ENCODE measurements at regions not wholly inside any gene's neighbourhood (a gene's known extent, or its start where the extent isn't known, plus 50 kb on each side); places are given as distances from the start of the nearest gene placed in this dataset.

DNA sequence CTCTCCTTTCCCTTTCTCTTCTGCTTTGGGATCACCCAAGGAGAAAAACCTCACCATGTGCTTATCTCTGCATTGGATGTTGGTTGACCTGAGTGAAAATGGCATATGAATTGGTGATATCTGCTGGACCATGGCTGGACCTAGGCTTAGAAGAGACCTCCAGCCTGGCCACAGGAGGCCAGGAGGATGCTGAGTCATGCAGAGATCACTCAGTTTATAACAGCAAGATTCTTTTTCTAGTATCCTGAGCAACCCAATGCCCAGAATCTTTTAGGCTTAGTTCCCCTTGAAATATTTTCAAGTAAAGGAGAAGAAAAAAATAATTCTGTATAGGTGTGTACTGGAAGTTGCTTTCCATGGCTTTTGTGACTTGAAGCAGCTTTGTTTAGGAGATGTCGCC lies 236.3 kb downstream of the KLF6 start:
- no peak for DNase-seq (ENCODE audit: low read depth in 1 of 2, low spot score in 1 of 2)

DNA sequence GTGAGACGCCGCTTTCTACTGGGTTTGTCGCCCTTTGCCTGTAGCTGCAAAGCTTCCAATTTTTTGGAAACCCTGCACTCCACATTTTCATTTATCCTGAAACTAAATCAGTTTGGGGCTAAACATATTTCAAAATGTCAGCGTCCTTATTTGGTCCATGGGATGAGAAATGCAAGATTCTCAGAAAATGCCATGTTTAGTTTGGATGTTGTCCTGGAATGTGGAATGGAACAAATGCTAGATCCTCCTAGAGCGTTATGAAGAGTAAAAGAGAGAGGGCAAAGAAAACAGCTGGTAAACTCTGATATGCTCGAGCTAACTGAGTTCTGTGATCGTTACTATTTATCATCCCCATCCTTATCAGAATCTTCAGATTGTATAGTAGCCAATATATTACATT lies 236.9 kb downstream of the KLF6 start:
- no peak for DNase-seq (ENCODE audit: low read depth in 1 of 2, low spot score in 1 of 2)

DNA sequence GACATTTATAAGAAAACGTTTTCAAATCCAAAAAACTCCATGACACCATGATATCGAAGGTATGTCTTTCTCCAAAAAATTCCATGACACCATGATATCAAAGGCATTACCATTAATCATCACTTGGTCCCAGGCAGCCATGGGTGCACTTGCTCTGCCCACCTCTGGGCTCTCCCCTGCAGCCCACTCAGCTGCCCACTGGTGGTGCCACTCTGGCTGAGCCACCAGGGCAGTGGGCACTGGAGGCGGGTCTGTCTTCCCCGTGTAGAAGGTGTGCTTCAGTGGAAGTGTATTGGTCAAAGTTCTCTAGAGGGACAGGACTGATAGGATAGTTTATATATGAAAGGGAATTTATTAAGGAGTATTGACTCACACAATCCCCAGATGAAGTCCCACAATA lies 240.4 kb downstream of the KLF6 start:
- DNase-seq (ENCODE audit: low read depth in 1 of 2, low spot score in 1 of 2) = no peak

DNA sequence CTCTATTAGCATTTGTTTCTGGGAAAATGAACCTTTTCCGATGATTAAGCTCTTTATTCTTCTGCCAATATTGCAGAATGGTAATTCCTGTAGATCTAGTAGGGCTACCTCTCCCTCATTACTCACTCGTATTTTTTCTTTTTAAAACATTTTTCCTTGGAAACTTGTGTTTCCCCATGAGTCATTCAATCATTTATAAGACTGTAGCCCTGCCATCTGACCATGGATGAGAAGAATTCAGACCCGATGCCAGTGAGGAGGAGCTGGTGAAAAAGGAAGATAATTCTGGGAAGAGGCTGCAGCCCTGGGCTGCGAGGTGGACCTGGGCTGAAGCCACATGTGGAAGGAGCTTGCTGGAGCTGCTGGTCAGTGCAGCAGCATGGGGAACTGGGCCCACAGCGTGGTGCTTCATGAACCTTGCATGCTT lies 242.8 kb downstream of the KLF6 start:
- DNase-seq (ENCODE audit: low read depth in 1 of 2, low spot score in 1 of 2) = no peak

DNA sequence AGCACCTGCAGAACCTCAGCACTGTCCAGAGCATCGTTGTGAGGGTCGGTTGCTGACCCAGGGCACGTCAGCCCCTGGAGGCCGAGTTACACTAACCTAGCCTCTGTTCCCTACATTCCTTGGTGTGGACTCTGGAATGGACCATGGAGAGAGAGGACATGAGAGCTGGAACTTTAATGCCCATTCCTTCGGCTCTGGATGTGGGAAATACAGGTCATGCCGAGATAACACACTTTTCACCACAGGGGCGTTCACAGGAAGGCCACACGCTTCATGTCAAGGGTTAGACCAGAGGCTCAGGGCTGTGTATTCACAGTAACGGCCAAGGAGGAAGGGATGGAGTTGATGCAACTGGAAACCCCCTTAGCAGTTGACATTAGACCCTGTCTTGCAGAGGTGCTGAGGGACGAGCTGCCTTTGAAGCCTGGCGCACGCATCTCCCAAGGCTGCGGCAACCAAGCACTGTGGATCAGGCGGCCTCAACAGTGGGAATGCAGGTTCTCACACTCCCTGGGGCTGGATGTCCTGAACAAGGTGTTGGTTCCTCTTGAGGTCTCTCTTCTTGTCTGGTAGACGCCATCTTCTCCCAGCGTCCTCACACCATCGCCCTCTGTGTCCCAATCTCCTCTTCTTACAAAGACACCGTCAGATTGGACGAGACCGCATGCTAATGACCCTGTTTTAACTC lies 245.2 kb downstream of the KLF6 start:
- no peak for DNase-seq (ENCODE audit: low read depth in 1 of 2, low spot score in 1 of 2)

DNA sequence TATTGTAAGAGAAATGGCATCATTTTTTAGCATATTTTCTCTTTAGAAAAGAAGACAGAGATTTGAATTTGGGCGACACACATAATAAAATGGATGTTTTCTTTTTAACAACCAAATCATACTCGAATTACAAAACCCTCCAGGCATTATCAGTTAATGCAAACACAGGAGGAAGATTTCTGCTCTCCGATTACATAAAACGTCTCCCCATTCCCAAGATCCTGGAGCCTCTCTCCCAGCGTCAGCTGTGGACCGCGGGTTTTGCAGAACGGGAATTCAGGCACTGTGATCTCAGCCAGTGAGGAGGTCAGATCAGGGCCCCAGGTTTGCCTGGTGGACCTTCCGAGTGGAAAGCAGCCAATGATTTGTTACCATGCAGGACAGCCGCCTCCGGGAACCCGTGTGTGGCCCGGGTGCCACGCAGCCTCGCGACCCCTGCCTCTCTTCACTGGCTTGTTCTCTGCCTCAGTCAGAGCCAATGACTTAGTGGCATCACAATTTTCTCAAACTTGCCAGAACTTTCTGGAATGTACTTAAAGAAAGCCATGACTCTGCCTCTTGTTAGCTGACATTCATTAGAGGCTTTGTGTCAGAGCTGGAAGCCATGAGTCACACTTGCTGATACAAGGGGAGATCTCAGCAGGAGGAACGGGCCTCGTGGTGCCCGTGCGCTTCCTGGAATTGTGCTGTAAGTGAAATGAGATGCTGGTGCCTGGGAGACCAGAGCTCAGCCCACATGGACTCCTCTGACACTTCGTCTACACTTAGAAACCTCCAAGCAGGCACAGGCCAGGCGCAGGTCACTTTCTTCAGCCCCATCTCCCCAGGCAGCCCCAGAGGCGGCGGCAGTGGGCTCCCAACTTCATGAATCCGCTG lies 246.1 kb downstream of the KLF6 start:
- DNase-seq (ENCODE audit: low read depth in 1 of 2, low spot score in 1 of 2) = no peak

DNA sequence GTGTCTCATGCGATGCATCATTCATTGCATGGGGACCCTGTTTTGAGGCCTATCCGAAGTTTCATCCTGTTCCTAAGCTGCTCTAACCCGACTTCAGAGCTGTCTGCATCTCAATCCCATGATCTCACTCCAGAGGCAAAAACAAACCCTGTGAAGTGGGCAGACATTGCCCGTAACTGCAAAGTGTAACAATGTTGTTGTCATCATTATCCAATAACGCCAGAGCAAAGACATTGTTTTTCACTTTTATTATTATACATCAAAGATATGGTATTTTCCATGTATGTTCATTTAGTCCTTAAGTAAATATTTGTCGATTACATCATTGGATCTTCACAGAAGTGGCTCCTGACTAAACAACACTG lies 246.7 kb downstream of the KLF6 start:
- DNase-seq (ENCODE audit: low read depth in 1 of 2, low spot score in 1 of 2) = no peak

DNA sequence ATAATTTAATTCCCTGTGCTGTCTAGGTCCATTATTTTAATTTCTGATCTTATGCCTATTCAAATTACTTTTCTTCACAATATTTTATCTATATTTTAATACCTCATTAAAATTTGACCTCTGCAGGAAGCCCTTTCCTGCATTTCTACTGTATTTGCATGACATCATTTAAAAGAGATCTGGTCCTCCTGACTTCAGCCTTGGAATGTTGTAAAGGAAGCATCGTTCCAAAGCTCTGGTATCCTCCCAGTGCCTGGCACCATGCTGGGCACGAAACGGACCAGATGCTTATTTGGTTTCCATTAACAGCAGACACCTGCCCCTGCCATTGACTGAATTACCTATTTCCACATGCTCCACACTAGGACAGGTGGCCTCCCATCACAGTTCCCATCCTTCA lies 247.5 kb downstream of the KLF6 start:
- DNase-seq (ENCODE audit: low read depth in 1 of 2, low spot score in 1 of 2) = no peak

DNA sequence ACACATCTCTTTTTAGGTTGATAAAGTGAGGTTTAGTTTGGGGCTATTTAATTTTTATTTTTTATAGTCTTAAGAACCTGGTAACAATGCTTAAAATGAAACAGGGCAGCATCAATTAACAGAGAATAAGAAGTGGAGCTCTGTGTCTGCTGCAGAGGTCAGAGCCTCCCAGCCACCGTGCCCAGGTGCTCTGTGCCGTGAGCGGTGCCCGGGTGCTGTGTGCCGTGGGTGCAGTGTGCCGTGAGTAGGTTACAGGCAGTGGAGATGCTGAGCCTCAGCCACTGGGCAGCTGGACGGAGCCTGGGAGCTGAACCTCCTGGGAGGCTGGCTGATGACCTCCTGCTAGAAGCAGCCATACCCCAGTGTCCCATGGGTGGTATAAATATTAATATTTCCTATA lies 250.0 kb downstream of the KLF6 start:
- DNase-seq (ENCODE audit: low read depth in 1 of 2, low spot score in 1 of 2) = no peak

DNA sequence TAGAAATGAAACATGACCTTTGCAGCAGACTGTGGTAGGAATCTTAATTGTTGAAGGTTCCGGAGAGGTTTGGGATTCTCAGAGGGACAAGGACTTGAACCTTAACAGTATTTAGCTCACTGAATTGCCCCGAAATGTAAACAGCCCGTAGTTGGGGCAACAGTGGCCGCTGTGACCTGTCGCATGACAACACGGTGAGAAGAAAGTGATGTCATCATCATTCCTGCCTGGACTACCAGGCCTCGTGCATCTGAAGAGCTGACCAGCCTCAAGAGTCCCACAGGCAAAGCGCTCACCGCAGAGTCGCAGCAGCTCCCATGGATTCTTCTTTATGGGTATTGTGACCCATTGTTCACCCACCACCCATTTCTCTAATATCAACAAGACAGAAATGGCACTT lies 250.6 kb downstream of the KLF6 start:
- DNase-seq (ENCODE audit: low read depth in 1 of 2, low spot score in 1 of 2) = no peak

DNA sequence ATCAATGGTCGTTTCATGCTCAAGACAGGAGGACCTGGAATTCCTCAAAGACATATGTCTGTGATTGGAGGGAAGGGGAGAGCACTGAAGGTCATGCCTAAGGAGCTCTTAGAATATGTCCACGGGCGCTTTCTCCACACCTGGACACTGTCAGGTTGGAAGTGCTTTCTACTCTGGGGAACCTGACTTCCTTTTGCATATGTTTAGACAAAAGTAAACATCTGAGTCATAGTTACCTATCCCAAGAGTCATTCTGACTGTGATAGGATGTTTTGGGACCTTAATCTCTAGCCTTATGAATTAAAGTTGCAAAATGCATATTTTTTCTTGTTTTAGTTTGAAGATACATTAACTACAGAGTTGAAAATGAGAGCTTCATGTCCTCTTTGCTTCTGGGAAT lies 251.7 kb downstream of the KLF6 start:
- DNase-seq (ENCODE audit: low read depth in 1 of 2, low spot score in 1 of 2) = no peak

DNA sequence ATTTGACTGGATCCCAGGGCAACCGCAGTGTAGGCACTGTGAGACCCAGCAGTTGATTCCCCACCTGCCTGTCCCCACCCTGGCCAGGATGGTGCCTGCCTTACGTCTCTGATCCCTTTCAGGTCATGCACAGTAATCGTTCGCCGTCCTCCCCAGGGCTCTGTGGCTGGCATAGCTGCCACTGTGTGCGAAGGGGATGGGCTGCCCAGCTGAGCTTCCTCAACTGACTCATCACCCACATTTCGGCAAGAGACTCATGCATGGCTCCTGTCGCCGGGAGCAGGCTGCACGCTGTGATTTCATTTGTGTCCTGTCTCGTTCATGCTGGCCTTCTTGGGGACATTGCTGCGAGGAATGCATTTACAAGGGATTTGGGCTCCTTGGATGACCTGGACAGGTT lies 252.4 kb downstream of the KLF6 start:
- no peak for DNase-seq (ENCODE audit: low read depth in 1 of 2, low spot score in 1 of 2)

DNA sequence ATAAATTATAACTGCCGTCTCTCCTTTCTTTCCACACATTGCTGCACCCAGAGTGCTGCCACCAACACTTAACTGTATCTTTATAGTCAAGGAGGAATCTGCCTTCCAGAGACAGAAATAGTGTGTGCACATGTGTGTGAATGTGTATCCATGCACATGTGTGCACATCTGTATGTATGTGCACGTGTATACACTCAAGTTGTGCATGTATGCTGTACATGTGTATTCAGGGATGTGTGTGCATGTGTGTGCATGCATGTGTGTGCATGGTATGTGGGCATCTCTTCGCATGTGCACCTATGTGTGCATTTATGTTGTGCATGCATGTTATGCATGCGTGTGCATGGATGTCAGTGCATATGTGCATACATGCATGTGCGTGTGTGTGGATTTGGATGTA lies 253.3 kb downstream of the KLF6 start:
- DNase-seq (ENCODE audit: low read depth in 1 of 2, low spot score in 1 of 2) = no peak

DNA sequence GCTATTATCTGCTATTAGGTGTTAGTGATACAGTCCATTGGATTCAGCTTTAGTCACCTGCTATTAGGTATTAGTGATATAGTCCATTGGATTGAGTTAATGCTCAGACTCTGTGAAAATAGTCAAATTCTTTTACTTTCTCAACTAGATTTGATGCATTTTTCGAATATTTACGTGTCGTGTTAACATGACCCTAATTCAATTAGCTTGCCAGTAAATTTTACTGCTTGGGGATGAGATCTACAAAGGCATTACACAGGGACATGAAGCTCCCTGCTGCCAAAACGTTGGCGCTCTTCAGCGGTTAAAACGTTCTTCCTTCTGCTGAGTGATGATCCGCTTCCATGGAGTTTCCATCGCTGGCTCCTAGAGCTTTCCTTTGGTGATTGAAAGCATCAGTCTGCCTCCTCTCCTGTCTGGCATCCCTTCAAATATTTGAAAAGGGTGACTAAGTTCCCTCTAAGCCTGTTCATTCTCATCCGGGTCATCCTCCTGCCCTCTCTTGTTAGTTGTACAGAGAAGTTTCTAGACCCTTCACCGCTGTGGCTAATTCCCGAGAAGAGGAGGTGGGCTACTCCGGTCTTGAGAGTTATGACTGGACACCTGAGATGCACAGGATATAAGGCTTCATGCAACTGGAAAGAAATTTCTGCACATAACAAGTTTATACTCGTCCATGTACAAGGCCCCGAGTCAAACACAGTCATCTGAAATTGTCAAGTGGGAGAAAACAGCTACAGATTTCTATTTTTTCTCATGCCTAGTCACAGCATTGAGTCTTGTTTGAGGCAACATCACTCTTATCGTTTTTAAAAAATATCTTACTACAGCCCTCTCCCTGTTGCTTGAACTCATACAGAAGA lies 254.0 kb downstream of the KLF6 start:
- no peak for DNase-seq (ENCODE audit: low read depth in 1 of 2, low spot score in 1 of 2)

DNA sequence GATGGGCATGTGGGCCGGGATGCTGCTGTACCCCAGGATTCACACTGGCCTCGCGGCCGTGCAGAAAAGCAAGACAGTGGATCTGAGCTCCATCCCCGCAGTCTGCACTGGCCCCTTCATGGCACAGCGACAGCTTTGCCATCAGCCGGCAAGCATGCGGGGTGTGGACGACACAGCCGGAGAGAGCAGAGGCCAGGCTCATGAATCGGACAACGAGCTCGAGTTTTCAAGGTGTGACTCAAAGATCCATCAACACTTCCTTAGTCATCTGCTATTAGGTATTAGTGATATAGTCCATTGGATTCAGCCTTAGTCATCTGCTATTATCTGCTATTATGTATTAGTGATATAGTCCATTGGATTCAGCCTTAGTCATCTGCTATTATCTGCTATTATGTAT lies 254.7 kb downstream of the KLF6 start:
- DNase-seq (ENCODE audit: low read depth in 1 of 2, low spot score in 1 of 2) = no peak

DNA sequence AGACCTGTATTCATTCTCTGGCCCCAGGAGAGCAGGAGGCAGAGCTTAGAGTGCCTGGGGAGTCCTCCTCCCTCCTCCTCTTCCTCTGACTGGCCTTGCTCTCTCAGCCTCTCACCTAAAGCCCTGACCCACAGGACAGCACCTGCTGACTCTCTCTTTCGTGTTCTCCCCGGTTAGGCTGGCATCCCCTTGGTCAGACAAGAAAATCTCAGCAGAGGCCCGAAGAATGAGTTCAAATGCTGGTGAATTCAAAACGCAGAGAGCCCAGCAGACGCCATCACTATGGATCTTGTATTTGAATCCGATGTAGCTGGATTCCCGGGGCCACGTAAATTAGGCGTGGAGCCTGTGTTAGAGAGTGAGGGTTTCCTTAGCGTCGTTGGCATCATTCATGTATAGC lies 255.3 kb downstream of the KLF6 start:
- no peak for DNase-seq (ENCODE audit: low read depth in 1 of 2, low spot score in 1 of 2)

DNA sequence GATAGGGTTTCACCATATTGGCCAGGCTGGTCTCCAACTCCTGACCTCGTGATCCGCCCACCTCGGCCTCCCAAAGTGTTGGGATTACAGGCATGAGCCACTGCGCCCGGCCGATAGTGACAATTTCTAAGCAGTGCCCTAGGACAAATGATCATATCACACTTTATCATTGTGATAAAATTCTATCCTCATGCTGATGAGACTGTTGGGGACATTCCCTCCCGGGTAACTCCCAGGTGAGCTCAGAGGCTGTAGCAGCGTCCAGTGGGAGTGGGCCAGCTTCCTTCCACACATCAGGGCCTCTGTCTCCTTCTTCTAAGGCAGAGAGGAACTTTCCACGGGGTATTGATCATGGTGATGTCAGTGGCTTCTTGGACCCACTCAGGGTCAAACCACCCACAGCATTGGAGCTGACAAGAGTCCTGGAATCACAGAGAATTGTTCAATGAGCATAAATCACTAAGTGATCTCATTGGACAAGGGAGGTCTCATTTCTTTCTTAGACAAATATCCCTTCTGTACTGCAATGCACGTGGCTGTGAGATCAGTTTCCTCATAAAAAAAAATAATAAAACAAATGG lies 256.1 kb downstream of the KLF6 start:
- DNase-seq (ENCODE audit: low read depth in 1 of 2, low spot score in 1 of 2) = no peak

DNA sequence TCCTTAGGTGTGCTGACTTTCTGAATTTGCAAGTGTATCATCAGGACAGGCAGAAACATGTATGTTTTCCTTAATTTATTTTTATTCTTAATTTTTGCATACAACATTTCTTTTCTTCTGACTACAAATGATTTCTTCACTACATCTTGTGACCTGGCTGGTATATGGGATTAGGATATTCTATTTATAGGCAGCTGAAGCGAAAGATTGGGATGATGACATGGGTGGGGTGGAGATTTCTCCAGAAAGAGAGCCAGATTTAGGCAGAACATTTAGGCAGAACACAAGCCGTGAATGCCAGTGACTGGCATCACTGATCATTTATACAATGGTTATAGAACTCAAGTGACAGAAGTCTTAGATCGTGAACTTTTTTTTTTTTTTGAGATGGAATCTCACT lies 256.7 kb downstream of the KLF6 start:
- DNase-seq (ENCODE audit: low read depth in 1 of 2, low spot score in 1 of 2) = no peak

DNA sequence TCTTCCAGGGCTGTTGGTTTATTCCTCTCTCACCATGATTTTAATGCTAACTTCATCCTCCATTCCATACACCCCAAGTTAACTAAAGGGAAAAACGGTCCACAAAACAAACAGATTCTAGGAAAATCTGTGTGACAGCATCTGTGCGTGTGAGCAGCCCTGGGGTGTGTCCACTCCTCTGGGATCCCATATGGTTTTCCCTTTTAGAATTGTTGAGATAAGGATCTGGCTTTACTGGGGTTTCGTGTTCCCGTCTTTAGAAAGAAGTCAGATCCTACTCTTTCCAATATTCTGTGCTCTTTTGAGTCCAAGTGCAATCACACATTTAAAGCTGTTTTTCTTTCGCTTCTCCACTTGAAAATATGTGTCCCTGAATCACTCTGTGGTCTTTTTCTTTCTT lies 257.1 kb downstream of the KLF6 start:
- DNase-seq (ENCODE audit: low read depth in 1 of 2, low spot score in 1 of 2) = no peak

DNA sequence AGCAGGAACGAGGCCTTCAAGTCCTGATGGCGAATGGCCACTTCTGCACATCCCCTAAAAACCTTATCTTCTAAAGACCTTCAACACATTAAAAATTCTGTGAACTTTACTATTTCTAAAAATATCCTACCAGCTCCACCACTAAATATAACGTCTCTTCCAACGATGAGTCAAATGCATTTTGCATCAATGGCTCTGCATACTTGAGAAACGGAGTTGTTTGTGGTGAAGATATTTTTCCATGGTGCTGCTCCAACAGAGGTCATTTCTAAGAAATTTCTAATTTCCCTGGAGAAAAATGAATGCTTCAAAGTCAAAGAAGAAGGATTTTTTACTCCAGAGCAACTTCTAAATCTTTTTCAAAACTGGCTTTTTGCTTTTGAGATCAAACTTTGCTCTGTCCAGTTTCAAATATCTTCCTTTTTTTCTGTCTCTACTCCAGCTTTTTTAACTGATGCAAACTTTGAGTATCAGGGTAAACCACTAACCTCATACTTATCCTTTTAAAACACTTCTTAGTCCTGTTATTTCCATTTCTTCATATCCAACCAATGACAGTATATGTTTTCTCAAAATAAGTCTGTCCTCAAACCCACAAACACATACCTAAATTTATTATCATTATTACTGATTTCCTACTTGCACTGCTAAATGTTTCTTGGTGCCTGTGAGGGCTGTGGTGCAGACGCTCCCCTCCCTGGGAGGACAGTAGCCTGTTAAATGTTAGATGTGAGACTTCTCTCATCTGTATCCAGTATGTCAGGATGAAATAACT lies 258.1 kb downstream of the KLF6 start:
- DNase-seq (ENCODE audit: low read depth in 1 of 2, low spot score in 1 of 2) = no peak

Data from stimulated activated CD4-positive, alpha-beta T cell treated with anti-CD3 and anti-CD28 coated beads, Interleukin-15, amount 100 ng/mL, for 1 hour (primary cell).